Esophagus muscularis mucosa (tissue), 4 donors: ENCODE measurements at regions not wholly inside any gene's neighbourhood (a gene's known extent, or its start where the extent isn't known, plus 50 kb on each side); places are given as distances from the start of the nearest gene placed in this dataset.

ENCODE experiments used
- EP300 ChIP-seq: sonication (generic); formaldehyde crosslinking; IDR thresholded peaks from one replicate; pipeline ENCODE4 v1.6.1; 2017; ENCODE audit warnings: antibody characterized with exemption
- POLR2A ChIP-seq: fragments of 450-650 bp; IDR thresholded peaks from one replicate; pipeline ENCODE4 v1.6.1; 2017; ENCODE audit warnings: antibody characterized with exemption, moderate library complexity, mild to moderate bottlenecking, low read depth
- POLR2AphosphoS5 ChIP-seq, 2 donors: sonication (generic); formaldehyde crosslinking; IDR thresholded peaks; one replicate each; pipeline ENCODE4 v1.6.1; 2017; ENCODE audit warnings: antibody characterized with exemption in 2 of 2
- TF ChIP-seq, protein P1 (sequence below), 3 experiments: fragments of 200-600 bp in 2 of 3; fragments of 450-650 bp in 1 of 3; sonication (generic) in 2 of 3; IDR thresholded peaks; one replicate each; pipeline ENCODE4 v1.5.1; 2017 to 2019; ENCODE audit warnings: antibody characterized with exemption in 3 of 3, mild to moderate bottlenecking in 2 of 3, moderate library complexity in 1 of 3

DNA sequence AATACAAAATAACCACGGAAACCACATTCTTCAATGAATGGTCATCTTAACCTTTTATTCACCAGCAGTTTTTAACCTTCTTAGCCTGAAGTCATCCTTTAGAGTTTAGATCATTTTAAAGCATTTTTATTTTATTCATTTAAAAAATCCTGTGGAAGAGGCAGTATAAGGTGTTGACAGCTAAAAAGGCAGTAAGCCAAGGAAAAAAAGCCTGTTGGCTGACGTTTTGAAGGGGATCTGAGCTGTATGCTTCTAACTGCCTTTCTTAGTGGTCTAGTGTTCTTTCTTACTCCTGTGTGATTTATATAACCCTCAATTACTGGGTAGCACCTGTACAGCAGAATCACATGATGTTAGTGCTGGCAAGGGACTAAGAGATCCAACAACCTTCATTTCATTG lies 438.3 kb upstream of the SEL1L start:
- TF ChIP-seq, protein P1, sequence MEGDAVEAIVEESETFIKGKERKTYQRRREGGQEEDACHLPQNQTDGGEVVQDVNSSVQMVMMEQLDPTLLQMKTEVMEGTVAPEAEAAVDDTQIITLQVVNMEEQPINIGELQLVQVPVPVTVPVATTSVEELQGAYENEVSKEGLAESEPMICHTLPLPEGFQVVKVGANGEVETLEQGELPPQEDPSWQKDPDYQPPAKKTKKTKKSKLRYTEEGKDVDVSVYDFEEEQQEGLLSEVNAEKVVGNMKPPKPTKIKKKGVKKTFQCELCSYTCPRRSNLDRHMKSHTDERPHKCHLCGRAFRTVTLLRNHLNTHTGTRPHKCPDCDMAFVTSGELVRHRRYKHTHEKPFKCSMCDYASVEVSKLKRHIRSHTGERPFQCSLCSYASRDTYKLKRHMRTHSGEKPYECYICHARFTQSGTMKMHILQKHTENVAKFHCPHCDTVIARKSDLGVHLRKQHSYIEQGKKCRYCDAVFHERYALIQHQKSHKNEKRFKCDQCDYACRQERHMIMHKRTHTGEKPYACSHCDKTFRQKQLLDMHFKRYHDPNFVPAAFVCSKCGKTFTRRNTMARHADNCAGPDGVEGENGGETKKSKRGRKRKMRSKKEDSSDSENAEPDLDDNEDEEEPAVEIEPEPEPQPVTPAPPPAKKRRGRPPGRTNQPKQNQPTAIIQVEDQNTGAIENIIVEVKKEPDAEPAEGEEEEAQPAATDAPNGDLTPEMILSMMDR (IDR thresholded peaks at IDR 0.05) = no peak
- no peak for TF ChIP-seq POLR2AphosphoS5 (IDR thresholded peaks at IDR 0.05)
- no peak for TF ChIP-seq POLR2A
- no peak for TF ChIP-seq EP300
